ENCODE measurements at regions not wholly inside any gene's neighbourhood (a gene's known extent, or its start where the extent isn't known, plus 50 kb on each side); places are given as distances from the start of the nearest gene placed in this dataset.

GRCh38 chr9:75574569-75574968 lies 315.9 kb upstream of the PCSK5 start:
- TF ChIP-seq POLR2A (IDR thresholded peaks at IDR 0.05; ENCODE audit: low read depth, low read length) (no peak), POLR2AphosphoS5 (IDR thresholded peaks at IDR 0.05; ENCODE audit: low read depth, low read length) (no peak), SPI1 (IDR thresholded peaks at IDR 0.05; ENCODE audit: low read depth, low read length) (no peak)

All from GM12891 (cell line).